Inferior parietal cortex (tissue), 1 donor: ENCODE measurements at regions not wholly inside any gene's neighbourhood (a gene's known extent, or its start where the extent isn't known, plus 50 kb on each side); places are given as distances from the start of the nearest gene placed in this dataset.
"Not testable (repeated sequence)": the region's sequence is repeated elsewhere in the genome, so short reads cannot be mapped to it uniquely, and the experiment has no call there.

Source experiments
- DNase-seq: peaks from one replicate; pipeline ENCODE4 v3.0.0-alpha.2; 2016; ENCODE audit errors: extremely low spot score

- DNase-seq: no peak
Observed at GRCh38 chr21:23020969-23021368, 2022.8 kb downstream of the NCAM2 start.

- no peak for DNase-seq
Observed at GRCh38 chr21:23021481-23021880, 2023.3 kb downstream of the NCAM2 start.

DNA sequence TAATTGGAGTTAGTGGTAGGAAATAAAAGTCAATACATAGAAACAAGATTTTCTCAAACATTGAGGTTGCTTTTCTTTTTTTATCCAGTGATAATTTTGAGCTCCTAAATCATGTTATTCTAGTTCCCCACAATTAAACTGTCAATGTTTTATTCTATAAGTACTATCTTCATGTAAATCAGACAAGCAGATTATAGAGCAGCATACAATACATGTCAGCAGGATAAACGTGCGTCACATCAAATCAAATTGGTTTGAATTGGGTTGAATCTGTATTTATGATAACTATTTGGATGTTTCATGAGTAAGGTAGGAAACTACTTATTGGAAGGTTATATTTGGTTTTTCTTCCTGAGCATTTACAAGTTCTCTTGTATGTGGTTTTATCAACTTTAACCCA, 2028.7 kb downstream of the NCAM2 start:
- no peak for DNase-seq

DNA sequence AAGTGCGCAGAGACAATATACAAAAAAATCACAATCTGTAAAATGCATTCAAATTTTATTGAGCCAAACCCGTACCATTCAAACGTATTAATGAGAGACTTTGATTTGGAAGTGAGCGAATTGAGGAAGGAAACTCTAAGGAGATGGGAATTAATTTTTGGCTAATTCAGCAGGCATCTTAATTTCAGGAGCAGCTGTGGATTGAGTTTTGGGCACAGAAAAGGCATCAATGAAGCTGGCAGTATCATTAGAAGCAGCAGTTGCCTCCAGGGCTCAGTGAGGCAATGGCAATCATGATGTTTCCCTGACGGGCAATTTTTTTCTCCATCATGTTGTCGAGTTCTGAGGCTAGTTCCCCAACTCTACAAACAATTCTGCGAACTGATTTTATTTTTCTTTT, 2041.6 kb downstream of the NCAM2 start:
- DNase-seq: no peak

DNA sequence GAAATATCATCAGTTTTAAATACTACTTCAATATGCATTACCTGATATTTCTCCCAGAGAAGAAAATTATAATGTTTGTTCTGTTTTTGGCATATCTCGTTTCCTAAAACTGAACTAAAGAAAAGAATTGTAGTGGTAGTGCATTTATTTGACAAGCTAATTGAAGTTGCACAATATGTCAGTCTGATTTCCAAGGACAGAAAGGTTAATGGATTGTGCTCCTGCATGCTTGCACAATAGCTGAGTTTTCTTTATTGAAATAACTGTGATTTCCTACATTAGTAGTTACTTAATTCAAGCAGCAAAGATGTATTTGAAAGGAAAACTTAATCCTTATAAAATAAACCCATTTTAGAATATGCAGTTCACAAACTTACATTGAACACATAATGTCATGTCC, 2047.7 kb downstream of the NCAM2 start:
- no peak for DNase-seq

- no peak for DNase-seq
Observed at GRCh38 chr21:23067672-23068071, 2069.5 kb downstream of the NCAM2 start.

GRCh38 chr21:23083242-23083641, 2085.0 kb downstream of the NCAM2 start:
- DNase-seq: no peak

DNA sequence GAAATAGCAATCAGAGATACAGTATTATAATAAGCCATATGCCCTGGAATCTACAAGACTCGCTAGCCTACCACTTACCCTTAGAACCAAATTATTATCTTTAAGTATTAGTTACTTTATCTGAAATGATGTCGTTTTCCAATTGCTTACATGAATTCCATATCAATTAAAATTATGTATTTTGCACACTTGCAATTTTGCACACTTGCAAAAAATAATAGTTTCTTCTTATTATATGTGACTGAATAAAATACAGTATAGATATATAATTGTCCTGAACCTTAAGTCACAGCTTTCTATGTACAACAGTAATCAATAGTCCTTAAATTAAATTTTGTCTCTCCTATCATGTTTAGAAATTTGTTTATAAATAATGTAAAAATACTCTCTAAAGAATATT, 2095.1 kb downstream of the NCAM2 start:
- DNase-seq: no peak

DNA sequence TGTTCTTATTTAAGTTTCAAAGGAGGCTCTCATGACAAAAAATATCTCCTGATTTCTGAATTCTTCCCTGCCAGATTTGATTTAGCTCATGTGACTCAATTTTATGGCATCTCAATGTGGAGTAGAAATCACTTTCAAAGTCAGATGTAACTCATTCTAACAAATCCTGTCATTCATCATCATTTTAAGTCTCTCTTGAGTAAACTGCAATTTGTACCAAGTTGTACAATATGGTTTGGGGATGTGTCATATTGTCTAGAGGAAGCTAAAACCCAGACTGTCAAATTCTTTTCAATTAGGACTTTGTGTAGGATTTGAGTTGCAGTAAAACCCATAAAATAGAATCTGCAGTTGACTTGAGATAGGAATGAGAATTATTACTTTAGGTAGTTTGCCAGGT, 2101.0 kb downstream of the NCAM2 start:
- no peak for DNase-seq

- no peak for DNase-seq
Observed at GRCh38 chr21:23101111-23101510, 2102.9 kb downstream of the NCAM2 start.

DNA sequence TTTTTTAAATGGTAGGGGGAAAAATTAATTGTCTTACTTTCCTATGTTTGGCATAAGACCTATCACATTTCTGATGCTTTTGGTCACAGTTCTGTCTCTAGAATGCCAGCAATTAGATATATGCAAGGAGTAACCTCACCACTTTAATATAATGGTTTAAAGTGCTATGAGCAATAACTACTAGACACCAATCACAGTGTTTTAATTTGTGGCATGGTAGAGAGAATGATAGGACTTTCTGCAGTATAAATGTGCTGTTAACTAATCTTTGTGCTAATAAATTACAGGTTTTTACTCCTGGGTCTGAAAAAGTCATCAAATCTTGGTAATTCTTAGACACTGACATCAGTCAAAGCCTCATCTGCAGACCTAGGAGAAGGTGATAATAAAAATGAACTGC, 2110.3 kb downstream of the NCAM2 start:
- no peak for DNase-seq

DNA sequence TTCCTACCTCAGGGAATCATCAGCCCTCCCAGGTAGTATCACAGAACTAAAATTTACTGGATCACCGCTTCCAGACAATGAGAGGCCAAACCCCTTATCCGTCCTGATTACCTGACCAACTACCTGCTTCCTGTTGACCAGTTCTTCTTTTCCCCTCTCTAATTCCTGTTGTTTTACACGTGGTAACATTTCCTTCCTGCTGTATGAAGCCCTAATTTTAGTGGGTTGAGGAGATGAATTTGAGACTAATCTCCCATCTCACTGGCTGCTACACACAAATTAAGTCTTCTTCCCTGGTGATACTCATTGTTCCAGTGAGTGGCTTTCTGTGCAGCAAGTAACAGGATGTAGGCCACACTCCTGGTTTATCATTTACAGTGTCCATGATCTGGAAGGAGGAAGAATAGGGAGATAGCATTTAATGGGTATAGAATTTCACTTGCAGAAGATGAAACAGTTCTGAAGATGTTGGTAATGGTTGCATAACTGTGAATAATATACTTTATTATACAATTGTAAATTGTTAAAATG, 2112.9 kb downstream of the NCAM2 start:
- no peak for DNase-seq

- no peak for DNase-seq
Observed at GRCh38 chr21:23119491-23119890, 2121.3 kb downstream of the NCAM2 start.

DNA sequence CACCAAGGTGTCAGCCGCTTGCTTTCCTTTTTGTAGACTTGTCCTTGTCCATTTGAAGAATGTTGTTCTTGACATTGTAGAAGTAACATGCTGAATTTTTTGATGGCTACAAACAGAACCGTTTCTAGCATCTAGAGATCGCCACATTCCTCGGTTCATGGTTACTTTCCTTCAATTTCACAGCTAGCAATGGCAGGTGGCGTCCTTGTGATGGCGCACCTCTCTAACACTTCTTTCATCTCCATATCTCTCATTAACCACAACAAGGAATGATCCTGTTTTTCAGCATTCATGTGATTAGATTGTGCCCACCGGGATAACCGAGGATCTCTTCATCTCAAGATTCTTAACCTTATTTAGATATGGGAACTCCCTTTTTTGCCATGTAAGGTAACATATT, 2129.8 kb downstream of the NCAM2 start:
- DNase-seq: no peak

- DNase-seq: no peak
Observed at GRCh38 chr21:23130308-23130707, 2132.1 kb downstream of the NCAM2 start.

GRCh38 chr21:23131177-23131576, 2133.0 kb downstream of the NCAM2 start:
- DNase-seq: no peak

GRCh38 chr21:23138797-23139196, 2140.6 kb downstream of the NCAM2 start:
- DNase-seq: no peak

DNA sequence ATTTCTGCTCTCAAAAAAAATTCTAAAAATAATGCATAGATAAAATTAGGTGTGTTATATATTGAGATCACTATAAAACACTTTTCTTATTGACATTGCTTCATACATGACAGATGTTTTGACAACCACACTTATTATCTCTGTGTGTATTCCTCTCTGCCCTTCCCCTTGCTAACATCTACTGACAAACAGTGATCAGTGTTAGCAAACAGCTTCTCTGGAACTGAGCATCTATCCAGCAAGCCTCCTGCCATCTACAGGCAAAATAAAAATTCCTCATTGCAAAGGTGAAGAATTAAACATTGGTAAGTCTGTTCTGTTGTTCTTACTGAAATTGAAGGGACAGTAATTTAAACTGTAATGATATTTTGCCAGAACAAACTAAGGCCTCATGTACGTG, 2153.9 kb downstream of the NCAM2 start:
- DNase-seq: no peak

DNA sequence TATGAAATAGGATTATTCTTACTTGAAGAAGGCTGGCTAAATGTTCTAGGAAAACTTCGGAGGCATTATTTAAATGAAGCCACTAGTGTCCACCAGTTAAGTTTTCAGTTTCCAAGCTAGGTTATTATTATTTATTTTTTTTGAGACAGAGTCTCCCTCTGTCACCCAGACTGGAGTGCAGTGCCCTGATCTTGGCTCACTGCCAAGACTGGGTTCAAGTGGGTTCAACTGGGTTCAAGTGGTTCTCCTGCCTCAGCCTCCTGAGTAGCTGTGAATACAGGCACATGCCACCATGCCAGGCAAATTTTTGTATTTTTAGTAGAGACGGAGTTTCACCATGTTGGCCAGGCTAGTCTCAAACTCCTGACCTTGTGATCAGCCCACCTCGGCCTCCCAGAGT, 2155.6 kb downstream of the NCAM2 start:
- DNase-seq: not testable (repeated sequence)

DNA sequence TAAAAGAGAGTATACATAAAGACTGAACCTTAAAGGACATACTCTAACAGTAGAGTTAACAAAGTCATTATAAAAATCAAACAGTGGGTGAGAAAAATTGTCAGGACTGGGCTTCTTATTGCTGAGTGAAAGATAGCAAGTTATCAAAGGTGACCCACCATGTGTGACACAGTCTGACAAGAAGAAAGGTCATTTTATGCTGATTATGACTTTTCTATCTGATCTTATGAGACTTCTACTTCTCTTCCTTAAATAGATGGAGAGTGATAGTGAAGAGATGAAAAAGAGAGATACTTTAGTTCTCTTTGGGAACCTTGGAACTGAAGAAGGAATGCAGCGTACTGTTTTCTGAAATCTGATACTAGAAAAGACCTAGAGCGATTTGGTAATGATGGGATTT, 2157.1 kb downstream of the NCAM2 start:
- no peak for DNase-seq

DNA sequence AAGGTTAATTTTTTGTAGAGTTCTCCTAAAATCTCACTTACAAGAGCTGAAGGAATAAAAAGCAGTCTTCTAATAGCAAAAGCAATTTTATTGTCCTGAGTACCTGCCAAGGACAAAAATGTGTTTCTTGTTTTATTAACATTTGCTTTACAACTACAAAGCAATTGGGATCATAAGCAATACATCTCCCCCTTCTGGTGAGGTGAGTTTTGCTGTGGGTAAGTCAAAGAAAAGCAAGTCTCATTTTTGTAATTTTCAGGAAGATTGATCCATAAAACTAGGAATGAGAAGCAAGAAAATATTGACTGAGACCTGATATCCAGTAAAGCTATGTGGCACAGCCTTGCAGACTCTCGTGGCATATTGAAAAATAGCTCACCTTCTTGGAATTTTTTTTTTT, 2162.7 kb downstream of the NCAM2 start:
- no peak for DNase-seq

DNA sequence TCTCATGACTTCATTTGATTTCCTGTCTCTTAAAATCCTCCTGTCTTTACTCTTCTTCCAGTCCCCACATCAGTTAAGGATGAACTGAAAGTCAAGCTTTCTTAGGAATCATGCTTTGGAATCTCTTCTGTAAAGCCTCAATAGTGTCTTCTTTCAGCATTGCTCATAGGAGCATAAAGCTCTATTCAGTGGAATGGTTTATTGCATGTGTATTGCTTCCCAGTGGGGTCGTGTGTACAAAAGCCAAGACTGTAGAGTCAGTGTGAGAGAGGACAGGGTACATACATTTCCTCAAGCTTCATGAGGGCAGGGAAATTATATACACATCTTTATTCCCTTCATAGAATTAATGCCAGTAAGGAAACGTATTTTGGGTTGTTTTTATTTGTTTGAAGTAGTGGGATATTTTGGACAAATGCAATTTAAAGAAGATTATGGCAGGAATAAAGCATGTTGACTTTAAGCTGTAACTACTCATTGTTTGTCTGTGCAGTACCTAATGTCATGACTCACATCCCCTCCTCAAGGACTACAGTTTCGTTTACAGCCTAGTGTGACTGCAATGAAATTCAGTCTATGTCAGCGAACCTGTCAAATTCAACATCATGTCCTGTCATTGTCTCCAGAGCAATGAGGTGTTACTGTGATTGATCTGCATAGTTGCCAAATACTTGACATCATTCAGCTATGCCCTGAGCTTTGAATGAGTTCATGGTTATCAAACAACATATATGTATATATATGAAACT, 2164.2 kb downstream of the NCAM2 start:
- no peak for DNase-seq
